OCI-LY3 (cell line): ENCODE measurements at regions not wholly inside any gene's neighbourhood (a gene's known extent, or its start where the extent isn't known, plus 50 kb on each side); places are given as distances from the start of the nearest gene placed in this dataset.
"Not testable (repeated sequence)": the region's sequence is repeated elsewhere in the genome, so short reads cannot be mapped to it uniquely, and the experiment has no call there.

Experiments used
- H2AFZ ChIP-seq: fragments of 200-600, 300-600 bp; shearing (Covaris generic); 2 replicates; pipeline ENCODE4 v1.6.0; 2014; ENCODE audit warnings: antibody characterized with exemption, low read depth, low read length
- H3K27ac ChIP-seq: fragments of 200-600, 300-600 bp; sonication (generic); 2 replicates; pipeline ENCODE4 v1.5.1; 2014; ENCODE audit warnings: mild to moderate bottlenecking, low read length, moderate library complexity, mixed read lengths
- H3K27me3 ChIP-seq: fragments of 200-600, 300-600 bp; sonication (generic); 2 replicates; pipeline ENCODE4 v1.6.1; 2014; ENCODE audit warnings: low read depth, low read length, mixed read lengths
- H3K36me3 ChIP-seq: fragments of 200-600, 300-600 bp; sonication (generic); replicated peaks from 2 replicates; pipeline ENCODE3; 2014; ENCODE audit warnings: low read depth, low read length, mixed read lengths
- H3K4me1 ChIP-seq: fragments of 300-600, 200-600 bp; sonication (generic); 2 replicates; pipeline ENCODE4 v1.6.1; 2014; ENCODE audit warnings: low read length, mixed read lengths
- H3K4me2 ChIP-seq: fragments of 200-600, 300-600 bp; sonication (generic); 2 replicates; pipeline ENCODE4 v1.6.1; 2014; ENCODE audit warnings: low read length, mixed read lengths
- H3K4me3 ChIP-seq: fragments of 300-600, 200-600 bp; sonication (generic); 2 replicates; pipeline ENCODE4 v1.5.1; 2014; ENCODE audit warnings: antibody characterized with exemption, mild to moderate bottlenecking, low read length, moderate library complexity
- H3K79me2 ChIP-seq: fragments of 300-600, 200-600 bp; shearing (Covaris generic); 2 replicates; pipeline ENCODE4 v1.6.1; 2014; ENCODE audit warnings: mild to moderate bottlenecking, low read length, mixed read lengths
- H3K9ac ChIP-seq: fragments of 300-600, 200-600 bp; shearing (Covaris generic); 2 replicates; pipeline ENCODE4 v1.6.0; 2014; ENCODE audit warnings: mild to moderate bottlenecking, low read length, moderate library complexity
- H3K9me3 ChIP-seq: fragments of 200-600, 300-600 bp; shearing (Covaris generic); 2 replicates; pipeline ENCODE4 v1.6.1; 2014; ENCODE audit warnings: low read length, mixed read lengths; ENCODE audit not compliant: insufficient read depth
- H4K20me1 ChIP-seq: fragments of 200-600, 300-600 bp; sonication (generic); 2 replicates; pipeline ENCODE4 v1.6.1; 2016; ENCODE audit warnings: low read length, mixed read lengths; ENCODE audit not compliant: insufficient read depth
- CTCF ChIP-seq: fragments of 200-600, 300-600 bp; sonication (generic); IDR thresholded peaks from 2 replicates; pipeline ENCODE4 v1.5.1; 2014; ENCODE audit warnings: antibody characterized with exemption, low read length, low read depth
- EZH2phosphoT487 ChIP-seq: fragments of 200-600 bp; shearing (Covaris generic); IDR thresholded peaks from 2 replicates; pipeline ENCODE4 v1.6.1; 2018; ENCODE audit warnings: antibody characterized with exemption, mixed run types, low read depth

- H3K27me3 ChIP-seq, result no peaks in the 10 kb centered on the region
- H3K36me3 ChIP-seq, result no peaks in the 10 kb centered on the region
- no peaks in the 10 kb centered on the region for H3K79me2 ChIP-seq
- H3K4me3 ChIP-seq, result no peak overlapping the region
- no peak overlapping the region for H3K9ac ChIP-seq
- H3K27ac ChIP-seq, result no peak overlapping the region
- H3K4me1 ChIP-seq, result no peaks in the 10 kb centered on the region
- no peaks in the 10 kb centered on the region for H3K9me3 ChIP-seq
- no peak overlapping the region for H2AFZ ChIP-seq
- TF ChIP-seq EZH2phosphoT487 (no peak), CTCF (no peak)
- no peak overlapping the region for H3K4me2 ChIP-seq
- no peaks in the 10 kb centered on the region for H4K20me1 ChIP-seq
These were observed 124.4 kb downstream of the LRRN1 start for GRCh38 chr3:3923619-3924018.

GRCh38 chr3:3927198-3927597 is 128.0 kb downstream of the LRRN1 start:
- no peak for TF ChIP-seq EZH2phosphoT487
- no peak for TF ChIP-seq CTCF

GRCh38 chr3:3927965-3928364 is 128.7 kb downstream of the LRRN1 start:
- Histone ChIP-seq H3K4me2 (no peak overlapping the region), H3K36me3 (no peaks in the 10 kb centered on the region), H3K27me3 (no peaks in the 10 kb centered on the region), H3K27ac (no peak overlapping the region), H3K79me2 (no peaks in the 10 kb centered on the region), H3K9ac (no peak overlapping the region), H3K9me3 (no peaks in the 10 kb centered on the region), H4K20me1 (no peaks in the 10 kb centered on the region), H3K4me1 (no peaks in the 10 kb centered on the region), H3K4me3 (no peak overlapping the region), H2AFZ (no peak overlapping the region)
- TF ChIP-seq EZH2phosphoT487 (no peak), CTCF (no peak)

More at GRCh38 chr3:3927198-3927597, 128.0 kb downstream of the LRRN1 start:
- H3K27me3 ChIP-seq, result no peaks in the 10 kb centered on the region
- no peak overlapping the region for H3K27ac ChIP-seq
- no peaks in the 10 kb centered on the region for H3K36me3 ChIP-seq
- H3K9me3 ChIP-seq, result no peaks in the 10 kb centered on the region
- no peak overlapping the region for H3K4me2 ChIP-seq
- H2AFZ ChIP-seq, result no peak overlapping the region
- H3K4me1 ChIP-seq, result no peaks in the 10 kb centered on the region
- no peak overlapping the region for H3K9ac ChIP-seq
- H4K20me1 ChIP-seq, result no peaks in the 10 kb centered on the region
- H3K4me3 ChIP-seq, result no peak overlapping the region
- no peaks in the 10 kb centered on the region for H3K79me2 ChIP-seq

DNA sequence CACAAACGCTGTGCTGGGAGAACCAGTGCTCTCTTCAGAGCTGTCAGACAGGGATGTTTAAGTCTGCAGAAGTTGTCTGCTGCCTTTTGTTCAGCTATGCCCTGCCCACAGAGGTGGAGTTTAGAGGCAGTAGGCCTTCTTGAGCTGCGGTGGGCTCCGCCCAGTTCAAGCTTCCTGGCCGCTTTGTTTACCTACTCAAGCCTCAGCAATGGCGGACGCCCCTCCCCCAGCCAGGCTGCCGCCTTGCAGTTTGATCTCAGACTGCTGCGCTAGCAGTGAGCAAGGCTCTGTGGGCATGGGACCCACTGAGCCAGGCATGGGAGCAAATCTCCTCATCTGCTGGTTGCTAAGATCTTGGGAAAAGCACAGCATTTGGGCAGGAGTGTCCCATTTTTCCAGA is 142.1 kb downstream of the LRRN1 start:
- not testable (repeated sequence) for H3K9ac ChIP-seq, H3K27ac ChIP-seq, H3K27me3 ChIP-seq, H3K4me1 ChIP-seq, H3K4me2 ChIP-seq, H2AFZ ChIP-seq, H3K9me3 ChIP-seq, H3K36me3 ChIP-seq, H3K4me3 ChIP-seq, H3K79me2 ChIP-seq, H4K20me1 ChIP-seq

GRCh38 chr3:3951071-3951470 is 151.8 kb downstream of the LRRN1 start:
- Histone ChIP-seq H3K36me3 (no peaks in the 10 kb centered on the region), H3K79me2 (no peaks in the 10 kb centered on the region), H3K27me3 (no peaks in the 10 kb centered on the region), H3K4me1 (no peaks in the 10 kb centered on the region), H3K9me3 (no peaks in the 10 kb centered on the region), H3K9ac (no peak overlapping the region), H2AFZ (no peak overlapping the region), H3K4me2 (no peak overlapping the region), H4K20me1 (no peaks in the 10 kb centered on the region), H3K4me3 (no peak overlapping the region), H3K27ac (no peak overlapping the region)
- TF ChIP-seq CTCF (no peak), EZH2phosphoT487 (no peak)
